T47D (cell line): ENCODE measurements at regions not wholly inside any gene's neighbourhood (a gene's known extent, or its start where the extent isn't known, plus 50 kb on each side); places are given as distances from the start of the nearest gene placed in this dataset.

Experiments
- DNase-seq, 2 experiments: peaks; one replicate each; pipeline versions ENCODE4 v3.0.0 to v3.0.0-alpha.2; 2011 to 2012; ENCODE audit warnings: low read depth in 1 of 2, low spot score in 1 of 2
- JUND ChIP-seq: IDR thresholded peaks from 2 replicates; pipeline ENCODE4 v1.6.1; 2012; ENCODE audit warnings: low read depth
- in situ Hi-C: cut with HindIII; loops from 2 replicates; pipeline ENCODE4 v1.10.0; 2016; ENCODE audit warnings: low sequenced_read_pairs, low pct_unique_long_range_greater_than_20kb

DNA sequence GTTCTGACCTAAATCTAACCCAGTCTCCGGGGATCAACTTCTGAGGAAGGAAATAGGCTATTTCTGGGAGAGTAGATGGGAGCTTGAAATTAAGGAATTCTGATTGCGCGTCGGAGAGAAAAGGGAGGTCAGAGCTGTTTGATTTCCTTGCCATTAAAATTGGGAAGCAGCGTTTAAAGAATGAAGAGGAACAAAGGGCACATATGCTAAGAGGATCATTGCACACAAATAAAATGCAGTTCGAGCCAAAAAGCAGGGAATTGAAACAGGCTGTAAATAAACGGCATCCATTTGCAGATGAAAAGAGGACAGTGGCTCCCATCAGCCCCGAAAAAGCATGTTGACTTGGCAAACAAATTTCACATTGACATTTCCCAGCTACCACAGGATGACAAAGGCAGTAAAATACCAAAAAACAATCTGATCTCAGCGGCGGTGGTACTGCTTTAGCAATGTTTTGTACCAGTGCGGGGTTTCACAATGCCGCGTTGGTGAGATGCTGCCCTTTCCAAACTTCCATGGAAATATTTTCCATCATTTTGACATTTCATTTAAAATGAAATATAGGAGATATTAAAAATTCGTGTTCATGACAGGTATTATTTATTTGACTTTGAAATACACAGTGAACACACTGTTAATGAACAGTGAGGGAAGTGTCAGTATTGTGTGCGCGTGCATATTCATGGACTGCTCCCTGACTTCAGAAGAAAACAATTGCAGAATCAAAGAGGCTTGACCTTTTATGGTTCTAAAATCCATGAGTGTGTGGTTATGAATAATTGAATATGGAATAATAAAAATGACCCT is 108.8 kb downstream of the SQOR start:
- in situ Hi-C loops, result no loop called here
- DNase-seq, result no peak

DNA sequence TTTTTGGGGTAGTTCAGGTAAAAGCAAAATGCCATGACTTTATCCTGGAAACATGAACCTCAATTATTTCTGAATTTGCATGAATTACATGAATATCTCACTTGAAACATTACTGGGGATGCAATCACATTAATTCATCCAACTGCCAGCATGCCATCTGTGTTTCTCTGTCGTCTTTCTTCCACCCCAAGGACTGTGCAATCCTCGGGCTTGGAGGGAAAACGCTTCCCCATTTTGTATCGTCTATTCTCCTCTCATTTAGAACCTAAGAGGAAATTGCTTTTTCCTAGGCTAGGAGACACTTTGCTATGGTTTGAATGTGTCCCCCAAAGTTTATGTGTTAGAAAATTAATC is 109.4 kb downstream of the SQOR start:
- no peak for DNase-seq
- TF ChIP-seq JUND, result no peak
- in situ Hi-C loops, result no loop called here

More for the DNA sequence above, 108.8 kb downstream of the SQOR start:
- no peak for TF ChIP-seq JUND

DNA sequence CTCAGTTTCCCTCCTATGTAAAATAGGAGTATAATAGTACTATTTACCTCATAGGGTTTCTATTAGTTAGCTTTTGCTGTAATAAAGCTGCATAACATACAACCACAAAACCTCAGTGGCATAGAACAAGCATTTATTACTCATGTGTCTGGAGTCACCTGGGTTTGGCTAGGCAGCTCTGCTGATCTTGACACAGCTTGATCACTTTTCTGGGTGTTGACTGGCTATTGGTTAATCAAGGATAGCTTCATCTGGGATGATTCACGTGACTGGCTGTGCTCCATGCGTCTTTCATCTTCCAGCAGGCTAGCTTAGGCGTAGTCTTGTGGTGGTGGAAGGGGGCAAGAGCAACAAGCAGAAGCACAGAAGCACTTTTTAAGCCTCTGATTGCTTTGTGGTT is 112.6 kb downstream of the SQOR start:
- in situ Hi-C loops, result no loop called here
- no peak for TF ChIP-seq JUND
- no peak for DNase-seq

DNA sequence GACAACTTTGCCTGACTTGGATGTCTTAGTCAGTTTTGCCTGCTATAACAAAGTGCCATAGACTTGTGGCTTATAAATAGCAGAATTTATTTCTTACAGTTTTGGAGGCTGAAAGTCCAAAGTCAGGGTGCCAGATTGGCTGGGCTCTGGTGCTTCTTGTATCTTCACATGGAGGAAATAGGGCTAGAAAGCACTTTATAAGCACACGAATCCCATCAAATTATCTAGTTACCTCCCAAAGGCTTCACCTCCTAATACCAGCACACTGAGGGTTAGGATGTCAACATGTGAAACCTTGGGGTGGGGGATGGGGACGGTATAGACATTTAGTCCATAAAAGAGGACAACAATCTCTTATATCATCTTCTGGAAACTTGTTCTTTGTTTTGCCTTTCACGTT is 116.8 kb downstream of the SQOR start:
- in situ Hi-C loops, result no loop called here
- TF ChIP-seq JUND, result no peak

DNA sequence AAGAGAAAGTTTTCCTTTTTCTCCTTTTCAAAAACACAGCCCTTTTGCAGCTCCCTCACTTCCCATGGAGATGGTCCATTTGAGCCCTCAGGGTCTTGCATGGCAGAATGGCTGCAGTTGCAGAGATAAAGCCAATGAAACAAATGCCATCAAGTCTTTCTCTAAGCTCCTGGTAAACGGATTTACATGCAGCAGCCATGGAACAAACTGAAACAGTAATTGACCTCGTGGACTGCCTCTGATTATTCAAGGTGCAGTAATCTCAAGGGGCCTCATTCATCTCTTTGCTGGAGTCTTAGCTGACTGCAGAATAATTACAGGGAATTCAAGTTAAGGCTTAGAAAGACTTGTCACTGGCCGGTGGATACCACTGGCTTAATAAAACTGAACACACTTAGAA is 125.1 kb downstream of the SQOR start:
- TF ChIP-seq JUND, result no peak
- in situ Hi-C loops, result no loop called here
- DNase-seq, result no peak

More for the DNA sequence above, 116.8 kb downstream of the SQOR start:
- DNase-seq, result peak in 1 of 2 experiments; percentile 13

DNA sequence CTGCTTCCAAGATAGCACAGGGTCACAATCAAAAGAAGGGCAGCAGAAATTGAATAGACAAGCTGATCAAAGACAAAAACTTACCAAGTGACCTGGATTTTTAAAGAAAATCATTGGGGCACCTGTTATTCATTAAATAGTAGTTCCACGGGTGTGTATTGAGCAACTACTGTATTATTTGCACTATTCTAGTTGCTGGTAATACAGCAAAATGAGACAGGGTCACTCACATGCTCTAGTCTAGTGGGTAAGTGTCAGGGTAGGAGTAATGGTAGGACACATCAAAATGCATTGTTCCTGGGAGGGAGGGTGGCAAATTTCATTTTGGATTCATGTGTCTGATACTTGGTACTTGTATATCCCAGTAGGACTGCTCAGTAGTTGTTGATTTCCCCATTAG is 127.9 kb downstream of the SQOR start:
- in situ Hi-C loops, result no loop called here
- DNase-seq, result no peak
- no peak for TF ChIP-seq JUND

DNA sequence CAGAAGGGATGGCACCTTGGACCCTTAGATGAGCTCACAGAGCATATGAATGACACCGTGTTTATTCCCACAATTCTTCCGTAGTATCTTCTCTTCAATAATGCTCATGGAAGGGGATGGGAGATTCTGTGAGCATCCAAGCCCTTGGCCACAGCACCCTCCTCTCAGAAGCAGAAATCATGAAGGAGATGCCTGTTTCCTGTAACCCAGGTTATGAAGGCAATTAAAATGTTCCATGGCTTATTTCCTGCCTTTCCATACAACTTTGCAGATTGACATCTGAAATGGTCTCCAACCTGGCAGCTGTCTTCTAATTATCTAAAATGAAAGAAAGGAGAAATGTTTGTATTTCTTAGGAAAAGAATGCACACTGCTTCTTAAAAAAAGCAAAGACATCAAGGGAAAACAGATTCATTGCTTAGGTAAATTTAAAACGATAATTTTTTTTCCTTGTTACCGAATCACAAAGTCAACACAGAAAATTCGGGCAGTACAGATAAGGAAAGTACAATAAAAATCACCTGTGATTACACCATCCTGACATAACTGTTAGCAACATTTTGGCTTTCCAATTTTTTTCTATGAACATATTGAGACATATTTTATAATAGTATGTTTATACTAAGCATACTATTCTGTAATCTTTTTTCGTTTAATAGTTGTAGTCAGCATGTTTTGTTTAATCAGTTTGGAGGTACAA is 128.5 kb downstream of the SQOR start:
- in situ Hi-C loops, result no loop called here
- DNase-seq, result no peak
- TF ChIP-seq JUND, result no peak

DNA sequence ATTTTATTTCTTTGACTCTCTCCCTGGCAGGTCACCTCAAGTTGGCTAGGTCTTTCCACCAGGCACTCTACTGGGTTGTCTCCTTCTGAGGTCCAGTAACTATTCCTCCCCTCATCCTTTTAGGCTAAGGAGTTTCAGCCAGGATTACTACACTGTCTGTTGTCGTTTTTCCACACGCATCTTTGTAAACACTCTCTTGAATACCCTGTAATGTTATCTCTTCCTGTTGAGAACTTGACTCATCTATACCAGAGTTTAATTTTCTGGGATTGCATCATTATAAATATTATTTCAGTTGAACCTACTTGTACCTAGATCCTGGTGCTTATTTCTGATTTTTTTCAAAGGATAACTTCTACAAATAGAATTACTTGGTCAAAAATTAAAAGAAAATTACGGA is 138.3 kb downstream of the SQOR start:
- DNase-seq, result no peak
- TF ChIP-seq JUND, result no peak
- in situ Hi-C loops, result no loop called here

DNA sequence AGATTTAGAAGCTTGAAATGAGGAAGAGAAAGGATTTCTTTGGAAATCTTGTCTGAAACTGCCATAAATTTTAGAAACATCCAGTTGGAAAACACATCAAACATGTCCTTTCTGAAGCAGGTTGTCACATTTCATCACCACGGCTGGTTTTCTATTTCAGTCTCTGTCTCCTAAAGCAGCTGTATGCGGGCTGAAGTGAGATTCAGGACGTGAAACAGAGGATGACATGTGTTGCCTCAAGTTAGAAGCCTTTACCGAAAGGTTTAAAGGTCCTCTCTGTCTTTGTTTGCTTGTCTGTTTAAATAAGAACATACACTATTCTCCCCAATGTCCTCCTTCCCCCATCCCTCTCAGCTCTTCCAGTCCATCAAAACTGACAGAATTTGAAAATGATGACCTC is 141.9 kb downstream of the SQOR start:
- no peak for DNase-seq
- no peak for TF ChIP-seq JUND

DNA sequence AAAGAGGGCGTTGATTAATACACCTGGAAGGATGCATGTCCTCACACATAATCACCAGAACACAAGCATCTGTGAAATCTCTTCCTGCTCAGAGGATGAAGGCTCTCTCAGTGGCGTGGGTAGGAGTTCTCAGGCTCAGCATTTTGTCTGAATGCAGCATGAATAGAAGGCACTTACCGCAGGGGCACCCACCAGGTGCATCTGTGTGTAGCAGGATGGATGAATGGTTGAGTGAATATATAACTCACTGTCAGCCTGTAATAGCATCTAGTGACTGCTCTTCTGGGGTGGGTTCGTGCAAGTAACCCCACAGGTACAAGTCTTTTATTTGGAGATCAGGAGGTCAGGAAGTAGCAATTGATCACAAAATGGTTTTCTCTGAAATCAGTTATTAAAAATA is 143.0 kb downstream of the SQOR start:
- DNase-seq, result no peak
- no peak for TF ChIP-seq JUND
- in situ Hi-C loops, result no loop called here

More for the DNA sequence above, 141.9 kb downstream of the SQOR start:
- in situ Hi-C loops, result no loop called here

DNA sequence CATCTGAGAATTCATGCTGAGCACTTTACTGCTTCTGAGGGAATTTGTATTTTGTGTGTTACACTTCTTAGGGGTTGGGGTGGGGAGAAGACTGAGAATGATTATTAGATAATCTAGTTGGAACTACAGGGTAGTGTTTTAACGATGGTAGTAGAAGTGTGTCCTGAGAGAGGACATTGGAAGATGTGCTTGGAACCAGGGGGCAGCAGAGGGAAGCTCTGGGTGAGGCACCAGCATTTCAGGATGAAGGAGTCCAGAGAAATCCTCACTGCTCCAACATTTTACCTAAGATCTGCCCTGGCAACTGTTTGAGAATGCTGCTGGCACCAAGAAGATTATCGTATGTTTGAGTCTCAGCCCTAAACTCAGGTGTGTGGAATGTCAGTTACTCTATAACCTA is 145.5 kb downstream of the SQOR start:
- TF ChIP-seq JUND, result no peak
- in situ Hi-C loops, result no loop called here
- DNase-seq, result no peak

DNA sequence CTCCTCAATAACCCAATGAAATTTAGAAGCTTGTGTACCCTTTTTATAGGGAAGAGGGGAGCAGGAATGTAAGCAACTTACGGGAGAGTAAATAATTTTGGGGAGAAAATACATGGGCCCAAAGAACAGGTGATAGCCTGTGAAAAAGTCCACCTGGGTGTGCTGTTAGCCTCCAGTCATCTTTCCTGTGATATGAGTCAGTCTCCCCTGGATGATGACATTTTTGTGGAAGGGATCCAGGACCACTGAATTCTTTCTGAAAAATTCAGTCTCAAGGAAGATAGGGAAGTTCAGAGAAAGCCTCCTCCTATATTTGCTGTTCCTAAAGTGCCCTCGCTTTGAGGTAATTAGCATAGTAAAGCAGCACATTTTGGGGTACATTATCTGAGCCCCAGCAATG is 149.8 kb downstream of the SQOR start:
- no peak for DNase-seq
- in situ Hi-C loops, result no loop called here
- no peak for TF ChIP-seq JUND

DNA sequence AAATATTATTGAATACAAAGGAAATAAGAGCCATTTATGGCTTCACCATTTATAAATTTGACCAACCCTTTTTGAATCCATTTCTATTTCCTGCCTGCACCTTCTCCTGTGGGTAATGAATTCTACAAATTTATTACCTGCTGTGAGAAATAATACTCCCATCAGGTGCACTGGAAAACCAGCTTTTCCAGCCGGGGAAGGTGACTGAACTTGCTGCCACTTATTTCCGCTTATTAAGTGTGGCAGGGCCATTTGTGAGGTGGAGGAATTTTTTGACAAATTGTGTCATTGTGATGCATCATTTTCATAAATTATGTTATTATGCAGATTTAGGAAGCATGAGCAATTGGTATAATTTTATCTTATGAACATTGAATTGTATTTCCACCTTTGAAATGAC is 151.1 kb downstream of the SQOR start:
- no peak for TF ChIP-seq JUND
- in situ Hi-C loops, result no loop called here
- peak in 1 of 2 experiments; percentile 36 for DNase-seq
